ENCODE measurements at regions not wholly inside any gene's neighbourhood (a gene's known extent, or its start where the extent isn't known, plus 50 kb on each side); places are given as distances from the start of the nearest gene placed in this dataset.
"Not testable (repeated sequence)": the region's sequence is repeated elsewhere in the genome, so short reads cannot be mapped to it uniquely, and the experiment has no call there.

GRCh38 chr1:157218671-157219070 lies 80.5 kb upstream of the ETV3 start:
- DNase-seq (ENCODE audit: low read depth) = no peak

GRCh38 chr1:157217486-157217885 lies 79.3 kb upstream of the ETV3 start:
- no peak for DNase-seq (ENCODE audit: low read depth)

- DNase-seq (ENCODE audit: low read depth) = no peak
Measured at GRCh38 chr1:157213836-157214235, 75.6 kb upstream of the ETV3 start.

- DNase-seq (ENCODE audit: low read depth) = no peak
Measured at GRCh38 chr1:157209514-157209913, 71.3 kb upstream of the ETV3 start.

DNA sequence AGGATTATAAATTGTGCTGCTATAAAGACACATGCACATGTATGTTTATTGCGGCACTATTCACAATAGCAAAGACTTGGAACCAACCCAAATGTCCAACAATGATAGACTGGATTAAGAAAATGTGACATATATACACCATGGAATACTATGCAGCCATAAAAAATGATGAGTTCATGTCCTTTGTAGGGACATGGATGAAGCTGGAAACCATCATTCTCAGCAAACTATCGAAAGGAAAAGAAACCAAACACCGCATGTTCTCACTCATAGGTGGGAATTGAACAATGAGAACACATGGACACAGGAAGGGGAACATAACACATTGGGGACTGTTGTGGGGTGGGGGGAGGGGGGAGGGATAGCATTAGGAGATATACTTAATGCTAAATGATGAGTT lies 67.8 kb upstream of the ETV3 start:
- not testable (repeated sequence) for DNase-seq (ENCODE audit: low read depth)

DNA sequence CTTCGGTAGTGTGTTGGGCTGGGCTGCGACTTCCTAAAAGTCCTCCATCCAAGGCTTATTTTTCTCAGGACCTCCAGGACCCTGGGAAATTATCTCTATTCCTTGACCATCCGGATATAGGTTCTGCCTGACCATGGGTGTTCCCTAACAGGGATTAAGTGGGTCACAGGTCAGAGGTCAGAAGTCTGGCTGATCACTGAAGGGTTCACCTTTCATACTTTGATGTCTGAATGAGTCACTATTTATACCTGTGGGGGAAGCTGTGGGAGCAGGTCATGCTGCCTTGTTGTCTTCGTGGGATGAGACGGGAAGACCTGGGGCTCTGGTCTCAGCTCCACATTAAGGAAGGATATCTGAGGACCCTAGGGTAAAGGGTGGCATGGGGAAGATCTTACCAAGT lies 65.0 kb upstream of the ETV3 start:
- no peak for DNase-seq (ENCODE audit: low read depth)

DNA sequence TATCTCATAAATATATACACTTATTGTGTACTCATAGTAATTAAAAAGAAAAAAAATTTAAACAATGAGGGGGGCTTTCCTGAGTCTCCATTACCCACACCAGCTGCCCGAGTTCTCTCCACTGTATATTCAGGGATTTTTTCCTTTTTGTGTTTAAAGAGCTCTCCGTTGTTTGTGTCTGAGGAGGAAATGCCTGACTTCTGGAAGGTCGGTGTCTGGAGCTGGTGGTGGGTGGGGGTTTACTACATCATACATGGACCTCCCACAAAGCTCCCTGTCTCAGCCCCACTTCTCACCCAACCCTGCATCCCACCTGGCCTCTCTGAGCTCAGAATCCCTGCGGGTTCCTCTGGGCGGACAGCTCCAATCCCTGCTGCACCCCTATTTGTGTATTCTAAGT lies 64.1 kb upstream of the ETV3 start:
- no peak for DNase-seq (ENCODE audit: low read depth)

GRCh38 chr1:157201767-157202166 lies 63.6 kb upstream of the ETV3 start:
- DNase-seq (ENCODE audit: low read depth) = no peak

GRCh38 chr1:157200451-157200850 lies 62.3 kb upstream of the ETV3 start:
- no peak for DNase-seq (ENCODE audit: low read depth)

DNA sequence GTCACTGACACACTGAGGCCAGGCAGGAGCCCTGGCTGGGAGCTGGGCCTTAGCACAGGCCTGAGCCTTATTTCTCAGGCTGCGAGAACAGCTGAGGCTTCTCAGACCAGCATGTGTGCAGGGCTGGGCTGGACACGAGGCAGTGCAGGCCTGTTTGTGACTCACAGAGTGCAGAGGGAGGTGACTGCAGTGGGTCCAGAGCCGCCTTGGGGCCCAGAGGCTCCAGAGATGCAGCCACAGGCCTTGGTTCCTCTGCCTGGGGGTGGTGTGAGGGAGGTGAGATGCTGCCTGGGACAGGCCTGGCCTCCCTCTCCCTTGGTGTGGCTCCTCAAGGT lies 61.2 kb upstream of the ETV3 start:
- DNase-seq (ENCODE audit: low read depth) = peak; percentile 18

DNA sequence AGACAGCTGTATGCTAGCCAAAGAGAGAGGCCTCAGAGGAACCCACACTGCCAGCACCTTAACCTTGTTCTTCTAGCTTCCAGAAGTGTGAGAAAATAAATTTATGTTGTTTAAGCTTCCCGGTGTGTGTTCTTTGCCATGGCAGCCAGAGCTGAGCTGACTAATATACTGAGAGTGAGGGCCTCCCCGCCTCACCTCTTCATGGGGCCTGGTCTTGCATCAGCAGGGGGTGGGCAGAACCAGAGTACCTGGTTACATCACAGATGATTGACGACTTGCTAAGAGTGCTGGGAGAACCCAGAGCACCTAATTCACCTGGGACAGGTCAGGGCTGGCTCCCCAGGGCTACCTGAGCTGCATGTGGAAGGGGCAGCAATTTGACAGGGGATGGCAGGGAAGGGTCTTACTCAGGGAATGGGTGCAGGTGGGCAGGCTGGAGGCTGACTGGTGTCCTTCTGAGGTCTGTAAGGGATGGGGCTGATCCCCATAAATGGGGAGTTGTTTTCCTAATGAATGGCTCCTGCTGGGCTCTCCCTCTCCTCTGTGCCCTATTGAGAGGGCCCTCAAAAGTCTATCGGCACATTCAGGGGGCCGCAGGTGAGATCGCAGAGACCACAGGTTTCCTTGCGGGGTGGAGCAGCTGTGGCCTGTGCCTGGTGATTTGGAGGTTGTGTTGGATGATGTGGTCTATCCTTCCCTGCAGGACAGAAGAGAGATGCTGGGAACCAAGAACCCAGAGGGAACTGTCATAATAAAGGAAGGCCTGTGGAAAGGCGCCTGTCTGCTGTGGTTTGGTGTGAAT lies 60.6 kb upstream of the ETV3 start:
- DNase-seq (ENCODE audit: low read depth) = no peak

DNA sequence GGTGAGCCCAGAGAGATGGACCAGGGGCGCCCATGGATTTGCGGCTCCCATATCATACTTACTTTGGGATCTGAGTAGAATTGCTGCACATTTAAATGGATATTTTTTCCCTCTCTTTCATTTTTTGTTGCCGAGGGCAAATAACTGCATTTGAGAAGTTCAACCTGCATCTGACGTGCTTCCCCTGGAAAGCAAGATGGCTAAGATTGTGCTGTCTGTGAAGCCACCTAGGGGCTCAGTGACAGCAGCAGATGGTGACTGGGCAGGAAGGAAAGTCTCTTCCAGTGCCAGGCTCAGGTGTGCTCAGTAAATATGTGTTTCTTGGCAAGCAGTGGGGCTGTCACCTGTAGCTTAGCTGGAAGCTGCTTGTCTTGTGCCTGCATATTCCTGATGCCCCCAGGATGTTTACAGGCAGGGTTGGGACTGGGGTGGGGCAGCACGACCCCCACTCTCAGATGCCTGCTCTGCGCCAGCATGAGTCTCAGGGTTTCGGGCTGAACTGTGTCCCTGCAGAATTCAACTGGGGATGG lies 59.8 kb upstream of the ETV3 start:
- DNase-seq (ENCODE audit: low read depth) = no peak

GRCh38 chr1:157196670-157197456 lies 58.7 kb upstream of the ETV3 start:
- DNase-seq (ENCODE audit: low read depth) = not testable (repeated sequence)

DNA sequence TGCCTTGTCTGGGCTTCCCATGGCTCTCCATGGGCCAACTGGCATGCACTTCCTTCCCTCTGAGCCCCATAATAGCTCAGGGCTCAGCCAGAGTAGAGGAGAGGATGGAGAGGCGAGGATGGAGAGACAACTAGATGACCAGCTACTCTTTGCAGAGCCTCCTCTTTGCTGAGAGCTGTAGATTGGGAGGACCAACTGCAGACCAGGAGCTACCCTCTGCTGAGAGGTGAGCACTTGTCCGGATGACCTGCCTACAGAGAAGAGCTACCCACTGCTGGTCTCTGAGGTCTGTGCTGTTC lies 58.0 kb upstream of the ETV3 start:
- DNase-seq (ENCODE audit: low read depth) = no peak

DNA sequence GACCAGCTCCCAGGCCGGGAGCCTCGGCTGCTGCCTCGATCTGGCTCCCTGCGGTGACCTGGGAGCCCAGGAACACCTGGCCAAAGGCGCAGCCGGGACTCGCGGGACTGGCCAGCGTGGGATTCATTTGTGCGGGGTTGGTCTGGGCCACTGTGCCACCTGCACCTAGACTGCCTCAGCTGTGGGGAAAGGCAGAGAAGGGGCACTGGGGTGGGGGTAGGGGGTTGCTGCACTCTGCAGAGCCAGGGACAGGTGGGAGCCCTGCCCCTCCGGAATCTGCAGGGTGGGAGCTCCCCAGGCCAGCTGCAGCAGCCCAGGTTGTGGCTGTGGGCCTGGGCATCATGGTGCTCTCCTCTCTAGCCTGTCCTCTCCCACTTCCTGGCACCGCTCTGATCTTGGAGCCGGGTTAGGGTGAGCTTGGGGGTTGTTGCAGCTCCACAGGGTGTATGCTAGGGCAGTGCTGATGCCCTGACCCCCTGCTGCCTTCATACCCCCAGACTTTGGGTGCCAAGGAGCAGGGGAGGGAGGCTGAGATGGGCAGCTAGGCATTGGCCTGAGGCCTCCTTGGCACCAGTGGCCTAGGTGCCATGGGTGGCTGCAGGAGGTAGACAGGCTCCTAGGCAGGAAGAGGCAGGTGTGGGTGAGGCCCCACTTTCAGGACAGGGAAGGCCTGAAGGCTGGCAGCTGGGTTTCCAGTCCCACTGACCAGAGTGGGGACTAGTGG lies 57.5 kb upstream of the ETV3 start:
- DNase-seq (ENCODE audit: low read depth) = no peak

- DNase-seq (ENCODE audit: low read depth) = no peak
Measured at GRCh38 chr1:157194731-157195520, 56.7 kb upstream of the ETV3 start.

DNA sequence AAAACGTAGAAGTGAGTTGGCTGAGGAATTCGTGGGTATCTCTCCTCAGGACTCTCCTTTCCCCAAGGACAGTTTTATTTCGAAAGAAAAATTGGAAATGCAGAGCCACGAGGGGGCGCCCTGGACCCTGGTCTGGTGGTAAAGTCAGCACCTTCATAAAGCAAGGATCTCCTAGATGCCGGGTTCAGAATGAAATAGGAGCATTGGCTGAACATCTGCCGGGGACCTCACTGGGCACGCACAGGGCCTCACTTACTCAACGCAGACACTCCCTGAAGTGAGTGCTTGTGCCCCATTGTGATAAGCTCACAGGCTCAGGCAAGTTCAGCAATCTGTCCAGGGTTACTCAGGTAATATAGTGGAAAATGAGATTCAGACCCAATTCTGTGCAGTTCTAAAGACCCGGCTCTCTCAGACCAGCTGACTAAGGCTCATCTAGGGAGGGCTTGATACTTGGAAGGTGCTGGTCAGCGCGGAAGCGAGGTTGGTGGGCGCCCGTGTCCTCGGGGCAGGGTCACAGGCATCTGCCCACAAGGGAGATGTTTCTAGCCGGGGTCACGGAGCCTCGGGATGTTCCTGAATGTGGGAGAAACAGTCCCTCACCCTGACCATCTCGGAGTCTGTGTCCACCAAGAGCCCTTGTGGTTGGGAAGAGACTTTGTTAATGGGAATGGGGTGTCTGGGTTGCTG lies 55.7 kb upstream of the ETV3 start:
- peak; percentile 57 for DNase-seq (ENCODE audit: low read depth)

- DNase-seq (ENCODE audit: low read depth) = no peak
Measured at GRCh38 chr1:157193219-157193618, 55.0 kb upstream of the ETV3 start.

- DNase-seq (ENCODE audit: low read depth) = no peak
Measured at GRCh38 chr1:157189986-157190982, 52.1 kb upstream of the ETV3 start.

DNA sequence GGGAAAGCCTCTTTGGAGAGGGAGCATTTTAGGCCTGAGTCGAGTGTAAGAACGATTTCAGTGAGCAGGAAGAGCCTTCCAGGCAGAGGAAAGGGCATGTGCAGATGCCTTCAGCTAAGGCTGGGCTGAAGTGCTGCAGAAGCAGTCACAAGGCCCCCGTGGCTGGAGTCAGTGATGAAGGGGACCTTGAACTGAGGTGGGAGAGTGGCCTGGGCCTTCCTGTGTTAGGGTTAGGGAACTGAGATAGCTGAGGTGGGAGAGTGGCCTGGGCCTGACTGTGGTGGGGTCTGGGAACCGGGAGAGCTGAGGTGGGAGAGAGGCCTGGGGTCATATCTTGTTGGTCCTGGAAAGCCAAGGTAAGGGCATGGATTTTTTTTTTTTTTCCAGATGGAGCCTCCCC lies 50.9 kb upstream of the ETV3 start:
- no peak for DNase-seq (ENCODE audit: low read depth)

Data from EH (cell line).